GM18502 (cell line): ENCODE measurements at regions not wholly inside any gene's neighbourhood (a gene's known extent, or its start where the extent isn't known, plus 50 kb on each side); places are given as distances from the start of the nearest gene placed in this dataset.
"Not testable (repeated sequence)": the region's sequence is repeated elsewhere in the genome, so short reads cannot be mapped to it uniquely, and the experiment has no call there.

Experiments used
- ATAC-seq: cut with Tn5 transposase; IDR thresholded peaks from one replicate; pipeline ENCODE4 v1.9.1; 2021; ENCODE audit warnings: mild to moderate bottlenecking; ENCODE audit not compliant: unreplicated experiment, poor library complexity

DNA sequence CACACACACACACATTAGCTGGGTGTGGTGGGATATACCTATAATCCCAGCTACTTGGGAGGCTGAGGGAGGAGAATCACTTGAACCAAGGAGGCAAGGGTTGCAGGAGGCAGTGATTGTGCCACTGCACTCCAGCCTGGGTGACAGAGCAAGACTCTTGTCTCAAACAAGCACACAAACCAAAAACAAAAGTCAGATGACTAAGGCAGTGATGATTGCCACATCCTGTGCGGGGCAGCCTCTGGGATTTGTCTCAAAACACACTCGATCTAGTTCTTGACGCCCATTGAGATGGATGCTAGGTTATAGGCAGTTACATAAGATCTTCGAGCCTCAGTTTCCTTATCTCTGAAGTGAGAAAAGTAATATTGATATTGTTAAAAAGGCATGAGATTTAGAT lies 57.8 kb upstream of the NBPF8 start:
- ATAC-seq: not testable (repeated sequence)

DNA sequence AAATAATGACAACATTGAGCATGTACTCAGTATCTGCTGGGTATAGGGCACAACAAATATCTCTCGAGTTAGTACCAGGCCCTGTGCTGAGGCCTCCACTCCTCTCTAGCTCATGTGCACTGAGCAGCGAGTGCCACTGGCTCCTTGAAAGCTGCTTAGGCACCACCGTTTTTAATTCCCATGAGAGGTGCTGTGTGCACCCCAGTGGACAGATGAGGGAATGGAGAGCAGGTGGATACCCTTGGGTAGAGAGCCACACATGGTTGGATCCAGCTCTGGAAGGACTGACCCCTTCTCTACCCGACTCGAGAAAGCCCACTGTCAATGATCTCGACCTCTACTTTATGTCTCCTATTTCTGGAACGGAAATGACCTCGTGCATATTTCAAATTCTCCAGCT lies 58.7 kb upstream of the NBPF8 start:
- ATAC-seq: not testable (repeated sequence)

DNA sequence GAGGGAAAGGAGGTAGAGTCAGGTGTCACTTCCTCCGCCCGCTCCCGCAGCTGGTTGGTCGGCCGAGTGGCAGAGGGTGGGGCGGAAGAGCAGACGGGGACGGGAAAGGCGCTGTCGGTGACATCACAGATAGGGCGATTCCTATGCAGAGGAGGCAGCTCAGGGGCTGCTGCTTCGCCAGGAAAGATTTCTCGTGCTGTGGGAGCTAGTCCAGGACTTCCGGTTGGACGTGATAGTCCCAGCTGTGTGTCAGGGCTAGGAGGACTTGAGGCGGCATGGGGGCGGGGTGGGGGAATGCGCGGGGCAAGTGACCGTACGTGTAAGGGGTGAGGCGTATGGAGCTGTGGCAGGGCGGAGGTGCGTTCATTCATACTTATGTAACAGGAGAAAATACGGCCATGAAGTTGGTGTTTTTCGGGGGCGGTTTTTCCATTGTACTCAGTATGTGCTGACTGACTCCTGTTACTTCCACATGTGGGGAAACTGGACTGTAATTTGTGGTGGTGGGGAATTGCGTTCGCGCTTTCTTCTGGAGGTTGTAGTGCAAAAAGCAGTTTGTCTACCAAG lies 60.1 kb upstream of the NBPF8 start:
- ATAC-seq: peak; percentile 92

DNA sequence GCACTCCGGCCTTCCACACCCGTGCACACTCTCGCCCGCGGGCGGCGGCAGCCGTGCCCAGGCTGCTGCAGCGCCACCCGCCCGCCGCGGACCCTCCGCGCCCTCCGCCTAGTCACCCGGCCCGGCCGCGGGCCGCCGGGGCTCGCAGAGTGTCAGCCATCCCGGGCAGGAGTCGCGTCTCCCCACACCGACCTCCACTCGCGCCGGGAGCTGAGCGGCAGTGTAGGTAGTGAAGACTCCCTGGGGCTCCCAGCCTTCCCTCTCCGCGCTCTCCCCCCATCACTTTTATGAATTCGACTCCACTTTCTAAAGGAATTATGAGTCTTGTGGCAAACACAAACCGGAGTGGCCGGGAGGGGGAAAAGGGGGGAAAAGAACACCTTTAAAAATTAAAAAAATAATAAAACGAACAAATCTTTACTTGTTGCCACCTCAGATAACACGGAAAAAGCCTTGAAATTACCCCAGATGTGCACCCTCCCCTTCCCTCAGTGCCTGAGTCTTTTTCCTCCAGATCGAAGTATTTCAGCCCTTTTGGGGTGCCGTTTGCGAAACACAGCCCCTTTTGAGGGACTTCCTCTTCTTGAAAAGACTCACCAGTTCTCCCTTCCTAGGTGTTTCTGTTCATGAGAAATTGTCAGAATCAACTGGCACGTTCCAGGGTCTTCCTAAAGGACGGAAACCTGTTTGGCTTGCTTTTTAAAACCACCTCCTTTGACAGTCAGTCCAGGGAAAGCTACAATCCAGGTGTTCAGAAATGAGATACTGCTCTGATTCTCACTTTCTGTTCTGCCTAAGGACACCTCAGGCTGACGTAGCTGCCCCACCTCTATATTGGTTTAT lies 72.4 kb upstream of the NBPF8 start:
- ATAC-seq: not testable (repeated sequence)

DNA sequence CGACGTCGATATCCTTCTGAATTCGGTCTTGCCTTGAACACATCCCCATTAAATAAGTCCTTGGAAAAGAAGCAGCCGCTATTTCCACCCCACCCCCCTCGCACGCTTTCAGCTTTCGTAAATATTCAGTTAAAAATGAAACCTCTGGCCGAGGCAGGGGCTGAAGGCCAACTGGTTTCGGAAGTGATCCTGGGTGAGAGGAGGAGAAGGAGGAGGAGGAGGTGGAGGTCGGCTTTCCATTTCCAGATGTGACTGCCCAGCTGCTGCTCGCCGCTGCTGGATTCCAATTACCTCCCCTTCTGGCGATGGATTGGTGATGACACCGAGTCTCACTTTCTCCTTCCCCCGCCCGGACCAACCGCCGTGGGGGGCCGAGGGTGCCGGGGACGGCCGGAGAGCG lies 73.1 kb upstream of the NBPF8 start:
- not testable (repeated sequence) for ATAC-seq

DNA sequence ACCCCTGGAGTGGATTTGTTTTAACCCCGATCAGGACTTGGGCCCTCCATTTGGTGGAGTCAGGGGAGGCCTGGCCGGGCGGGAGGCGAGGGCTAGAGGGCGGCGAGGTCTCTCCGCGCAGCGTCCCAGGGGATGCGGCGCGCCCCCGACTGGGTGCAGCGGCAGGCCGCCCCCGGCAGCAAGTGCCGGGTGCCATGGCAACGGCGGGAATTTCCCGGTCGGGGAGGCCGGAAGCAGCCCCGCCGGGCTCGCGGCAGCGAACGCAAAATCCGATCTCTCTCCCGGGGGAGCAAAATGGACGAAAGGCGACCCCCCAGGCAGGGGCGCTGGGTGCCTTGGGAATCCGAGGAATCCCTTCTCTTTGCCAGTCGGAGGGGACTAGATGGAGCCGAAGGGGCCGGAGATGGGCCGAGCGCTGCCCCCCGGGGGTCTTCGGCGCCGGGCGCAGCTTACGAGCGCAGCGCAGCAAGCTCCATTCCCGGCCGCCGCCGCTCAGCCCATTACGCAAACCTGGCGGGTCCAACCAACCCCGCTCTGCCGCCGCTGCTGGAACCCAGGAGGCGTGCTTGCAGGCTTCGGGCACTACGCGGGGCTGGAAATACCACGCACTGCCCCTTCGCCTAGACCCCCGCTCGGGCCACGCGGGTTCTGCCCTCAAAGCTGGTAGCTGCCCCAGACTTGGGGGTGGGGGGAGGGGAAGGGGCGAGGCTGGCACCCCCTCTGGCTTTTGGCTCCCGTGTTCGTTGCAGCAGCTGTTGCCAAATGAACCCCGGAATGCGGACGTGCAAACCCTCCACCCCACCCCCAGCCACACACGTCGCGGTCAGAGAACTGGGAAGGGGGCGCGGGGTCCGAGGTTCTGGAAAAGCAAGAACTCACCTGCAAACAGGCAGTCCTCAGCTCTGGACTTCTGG lies 73.7 kb upstream of the NBPF8 start:
- ATAC-seq: not testable (repeated sequence)

DNA sequence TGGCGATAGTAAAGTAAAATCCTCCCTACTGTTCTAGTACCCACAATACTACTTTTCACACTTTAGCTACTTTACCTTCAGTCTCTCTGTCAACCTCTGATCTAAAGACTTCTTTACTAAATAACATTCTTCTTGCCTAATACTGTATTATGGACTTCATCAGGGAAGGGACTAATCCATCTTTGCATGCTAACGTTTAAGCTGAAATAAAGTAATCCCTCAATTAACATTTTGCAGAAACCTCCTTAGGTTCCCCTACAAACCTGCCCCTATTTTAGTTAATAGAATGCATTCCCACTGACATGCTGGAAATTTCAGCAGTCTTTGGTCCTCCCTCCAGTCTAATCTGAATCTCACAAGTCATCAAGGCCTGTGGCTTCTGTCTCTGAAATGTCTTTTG lies 99.1 kb upstream of the NBPF8 start:
- ATAC-seq: not testable (repeated sequence)

DNA sequence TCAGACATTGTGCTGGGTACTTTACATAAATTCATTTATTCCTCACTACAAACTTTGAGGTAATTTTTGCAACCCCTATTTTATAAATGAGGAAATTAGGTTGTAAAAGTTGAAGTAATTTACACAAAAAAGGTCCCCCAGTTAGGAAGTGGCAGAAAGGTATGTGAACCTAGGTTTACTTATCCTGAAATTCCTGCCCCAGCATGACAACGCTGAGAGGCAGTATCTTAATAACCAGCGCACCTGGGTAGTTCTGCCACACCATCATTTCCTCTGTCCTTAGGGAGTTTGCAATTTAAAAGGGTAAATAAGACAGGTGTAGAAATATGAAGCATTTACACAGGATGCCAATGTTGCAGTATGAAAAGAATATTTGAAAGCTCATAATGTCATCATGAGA lies 102.9 kb upstream of the NBPF8 start:
- not testable (repeated sequence) for ATAC-seq

DNA sequence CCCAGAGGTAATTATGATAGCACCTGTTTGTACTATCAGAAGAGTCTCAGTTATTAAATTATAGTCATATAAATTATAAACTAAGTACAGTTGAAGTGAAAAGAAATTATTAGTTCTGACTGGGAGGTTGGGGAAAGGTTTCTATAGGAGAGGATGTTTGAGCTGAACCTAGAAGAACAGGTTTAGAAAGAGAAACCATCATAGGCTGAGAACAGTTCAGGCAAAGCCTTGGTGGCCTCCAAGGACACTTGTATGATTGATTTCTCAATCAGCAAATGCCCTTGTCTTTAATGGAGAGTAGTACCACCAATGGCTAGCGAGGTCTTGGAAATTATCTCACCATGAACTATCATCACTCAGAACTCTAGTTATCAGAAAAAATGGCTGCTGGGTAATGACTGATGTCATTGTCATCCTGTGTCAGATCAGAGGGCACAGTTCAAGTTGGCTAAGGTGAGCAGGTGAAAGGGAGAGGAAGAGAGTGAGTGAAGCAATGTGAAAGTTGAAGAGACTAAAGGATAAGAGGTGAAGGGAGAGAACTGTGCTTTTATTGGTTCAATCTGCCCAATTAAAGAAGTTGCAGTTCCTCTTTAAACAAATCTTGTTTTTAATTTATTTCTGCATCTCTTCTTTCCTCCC lies 105.8 kb upstream of the NBPF8 start:
- not testable (repeated sequence) for ATAC-seq

DNA sequence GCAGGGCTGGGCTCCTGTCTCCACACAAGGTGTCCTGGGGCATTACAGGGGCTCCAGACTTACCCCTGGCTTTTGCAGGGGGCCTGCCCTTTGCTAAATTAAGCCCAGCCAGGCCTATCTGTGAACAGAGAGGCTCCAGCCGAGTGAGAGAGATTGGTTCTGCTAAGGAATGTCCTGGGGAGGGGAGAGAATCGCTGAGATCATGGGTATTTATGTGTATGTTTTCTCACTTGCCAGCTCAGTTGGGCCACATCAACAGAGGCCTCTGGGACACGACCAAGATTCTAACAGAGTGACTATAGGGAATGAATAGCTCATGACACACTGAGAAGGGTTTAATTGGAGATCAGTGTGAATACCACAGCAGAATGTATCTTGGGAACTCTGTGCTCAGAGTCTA lies 109.8 kb upstream of the NBPF8 start:
- ATAC-seq: not testable (repeated sequence)

DNA sequence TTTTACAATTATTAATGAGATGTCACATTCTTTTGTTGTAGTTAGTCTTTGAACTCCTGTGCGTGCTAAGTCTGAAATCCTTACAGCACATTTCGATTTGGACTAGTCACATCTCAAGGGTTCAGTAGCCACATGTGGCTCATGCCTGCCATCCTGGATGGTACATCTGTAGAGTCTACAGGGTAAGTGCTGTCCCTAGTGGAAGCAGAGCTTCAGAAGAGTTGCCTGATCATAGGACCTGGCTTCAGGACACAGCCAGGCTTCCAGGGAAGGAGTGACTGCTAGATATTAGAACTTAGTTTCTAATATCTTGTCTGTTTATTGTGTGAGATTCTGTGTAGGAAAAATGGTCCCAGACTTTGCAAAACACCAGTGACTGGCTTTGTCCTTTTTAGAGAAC lies 110.5 kb upstream of the NBPF8 start:
- ATAC-seq: not testable (repeated sequence)

DNA sequence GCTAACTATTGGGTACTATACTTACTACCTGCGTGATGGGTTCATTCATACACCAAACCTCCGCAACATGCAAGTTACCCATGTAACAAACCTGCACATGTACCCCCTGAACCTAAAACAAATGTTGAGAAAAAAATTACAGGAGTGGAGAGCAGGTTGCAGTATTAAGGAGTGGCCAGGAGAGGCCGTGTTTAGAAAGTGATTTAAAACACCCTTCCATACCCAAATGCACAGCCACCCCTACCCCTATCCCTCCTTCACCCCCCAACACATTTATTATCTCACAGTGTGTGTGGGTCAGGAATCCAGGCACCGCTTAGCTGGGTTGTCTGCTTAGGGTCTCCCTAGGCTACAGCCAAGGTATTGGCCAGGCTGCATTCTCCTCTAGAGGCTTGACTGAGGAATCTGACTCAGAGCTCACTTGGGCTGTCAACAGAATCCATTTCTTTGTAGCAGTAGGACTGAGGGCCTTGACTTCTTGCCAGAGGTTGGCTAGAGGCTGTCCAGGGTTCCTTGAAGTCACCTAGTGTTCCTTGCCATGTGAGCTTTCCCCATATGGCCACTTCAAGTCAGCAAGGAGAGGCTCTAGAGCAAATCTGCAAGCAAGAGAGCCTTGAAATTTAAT lies 115.3 kb upstream of the NBPF8 start:
- ATAC-seq: not testable (repeated sequence)

DNA sequence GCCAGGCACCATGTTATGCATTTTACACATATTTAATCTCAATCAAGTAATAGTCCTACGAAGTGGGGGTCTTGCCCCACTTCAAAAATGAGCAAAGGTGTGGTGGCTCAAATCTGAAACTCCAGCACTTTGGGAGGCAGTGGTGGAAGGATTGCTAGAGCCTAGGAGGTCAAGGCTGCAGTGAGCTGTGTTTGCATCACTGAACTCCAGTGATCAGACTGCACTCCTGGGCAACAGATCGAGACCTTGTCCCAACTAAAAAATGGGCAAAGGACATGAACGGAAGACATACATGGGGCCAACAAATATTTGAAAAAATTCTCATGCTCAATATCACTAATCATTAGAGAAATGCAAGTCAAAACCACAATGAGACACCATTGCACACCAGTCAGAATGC lies 116.3 kb upstream of the NBPF8 start:
- not testable (repeated sequence) for ATAC-seq

DNA sequence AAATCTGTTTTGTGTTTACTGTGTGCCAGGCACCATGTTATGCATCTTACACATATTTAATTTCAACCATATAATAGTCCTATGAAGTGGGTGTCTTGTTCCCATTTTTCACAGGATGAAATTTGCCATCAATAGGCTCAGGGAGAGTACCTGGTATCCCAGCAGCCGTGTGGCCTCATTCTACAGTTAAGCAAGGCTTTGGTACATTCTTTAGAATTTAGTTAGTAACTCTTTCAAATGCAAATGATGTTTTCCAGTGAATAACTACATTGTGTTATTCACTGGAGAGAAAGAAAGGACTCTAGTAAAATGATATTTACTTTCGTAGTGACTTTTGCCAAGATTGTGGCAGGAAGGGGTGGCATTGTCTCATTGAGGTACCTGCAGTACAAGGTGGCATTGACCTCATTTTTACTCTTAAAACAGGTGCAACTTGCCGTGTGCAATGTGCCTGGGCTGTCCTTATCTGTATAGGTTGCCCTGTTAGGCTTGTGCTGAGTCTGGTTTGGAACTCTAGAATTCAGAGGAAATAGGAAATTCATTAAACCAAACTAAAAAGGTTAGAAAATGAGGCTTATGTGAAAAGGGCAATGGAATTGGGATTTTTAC lies 117.4 kb upstream of the NBPF8 start:
- not testable (repeated sequence) for ATAC-seq

DNA sequence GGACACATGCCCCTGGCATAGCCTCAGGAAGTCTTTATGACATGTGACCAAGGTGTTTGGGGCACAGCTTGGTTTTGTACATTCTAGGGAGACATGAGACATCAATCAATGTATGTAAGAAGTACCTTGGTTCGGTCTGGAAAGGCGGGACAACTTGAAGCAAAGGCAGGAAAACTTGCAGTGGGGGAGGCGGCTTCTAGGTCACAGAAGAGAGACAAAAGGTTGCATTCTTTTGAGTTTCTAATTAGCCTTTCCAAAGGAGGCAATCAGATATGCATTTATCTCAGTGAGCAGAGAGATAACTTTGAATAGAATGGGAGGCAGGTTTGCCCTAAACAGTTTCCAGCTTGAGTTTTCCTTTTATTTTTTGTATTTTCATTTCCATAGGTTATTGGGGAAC lies 113.8 kb upstream of the SEC22B start:
- not testable (repeated sequence) for ATAC-seq

DNA sequence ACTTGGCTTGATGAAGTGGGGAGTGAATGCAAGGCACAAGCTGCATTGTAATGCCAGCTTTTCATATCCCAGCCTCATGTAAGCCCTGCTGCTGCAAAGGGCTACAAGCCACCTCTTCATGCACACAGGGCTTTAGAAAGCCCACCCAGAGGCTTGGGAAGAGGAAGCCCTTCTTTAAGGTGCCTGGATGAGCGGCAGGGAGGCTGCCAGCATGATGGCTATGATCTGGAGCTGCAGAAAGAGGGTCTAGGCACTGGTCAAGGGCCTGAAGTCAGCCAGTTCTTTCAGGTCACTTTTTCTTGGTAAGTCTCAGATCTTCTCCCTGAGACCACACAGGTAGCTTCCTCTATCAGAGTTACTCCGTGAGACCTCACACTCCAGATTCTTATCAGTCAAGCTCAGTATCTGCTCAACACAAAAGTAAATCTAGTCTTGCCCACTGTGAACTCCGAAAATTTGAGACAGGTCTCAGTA lies 113.3 kb upstream of the SEC22B start:
- ATAC-seq: not testable (repeated sequence)

DNA sequence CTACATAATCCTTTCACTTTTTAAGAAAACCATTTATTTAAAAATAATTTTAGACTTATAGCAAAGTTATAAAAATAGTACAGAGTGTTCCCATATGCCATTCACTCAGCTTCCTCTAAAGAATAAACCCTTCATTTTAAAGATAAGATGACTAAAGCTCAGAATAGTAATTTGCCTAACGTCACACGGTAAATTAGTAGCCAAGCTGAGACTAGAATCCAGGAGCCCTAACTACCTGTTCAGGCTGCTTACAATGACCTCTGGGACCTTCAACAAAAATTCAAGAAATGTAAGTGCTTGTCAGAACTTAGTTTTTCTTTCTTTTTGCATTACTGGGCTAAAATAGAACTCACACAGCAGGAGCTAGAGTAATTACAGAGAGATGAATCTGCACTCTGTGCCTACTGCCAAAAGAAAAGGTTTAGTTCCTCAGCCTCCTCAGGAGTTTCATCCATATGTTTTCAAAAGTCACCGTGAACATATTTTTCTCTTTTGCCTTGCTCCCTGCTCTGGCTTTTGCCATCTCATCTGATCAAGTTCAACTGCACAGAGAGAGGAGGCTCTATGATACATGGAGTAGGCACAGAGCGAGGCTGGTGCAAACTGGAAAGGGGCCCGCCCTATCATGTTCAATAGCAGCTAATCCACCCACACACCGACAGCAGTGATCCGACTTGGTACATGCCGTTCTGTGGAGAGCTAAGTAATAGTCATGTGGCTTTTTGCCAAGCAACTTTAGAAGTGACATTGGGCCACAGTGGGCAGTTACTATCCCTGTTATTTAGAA lies 112.7 kb upstream of the SEC22B start:
- not testable (repeated sequence) for ATAC-seq

DNA sequence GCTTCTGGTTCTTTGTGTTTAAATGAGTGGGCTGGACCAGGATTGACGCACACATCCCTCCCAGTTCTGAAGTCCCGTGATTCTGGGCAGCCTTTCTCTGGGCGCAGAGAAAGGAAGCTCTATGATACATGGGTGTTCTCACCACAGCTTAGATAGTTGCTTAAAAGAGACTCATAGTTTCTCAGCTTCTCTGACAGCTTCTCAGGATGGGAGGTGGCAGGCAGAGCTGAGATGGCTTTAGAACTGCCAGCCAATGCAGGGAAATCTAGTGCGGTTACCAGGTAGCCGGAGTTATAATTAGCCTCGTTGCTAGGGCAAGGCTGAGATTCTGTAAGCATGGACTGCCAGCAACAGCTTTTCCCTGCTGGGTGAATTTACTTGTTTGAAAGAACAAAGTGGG lies 111.8 kb upstream of the SEC22B start:
- ATAC-seq: not testable (repeated sequence)
